ENCODE measurements at regions not wholly inside any gene's neighbourhood (a gene's known extent, or its start where the extent isn't known, plus 50 kb on each side); places are given as distances from the start of the nearest gene placed in this dataset.
A peak's percentile ranks its signal among the peaks of the same experiment; 100 is the strongest.

- H3K4me1 ChIP-seq (ENCODE audit: control insufficient read depth in 5 of 5, insufficient read depth in 5 of 5, low read length in 5 of 5): peaks cover 0 to 10% (median 0%) of the 10 kb centered on the region in 5 donors
- H3K4me3 ChIP-seq: no peak overlapping the region
- ATAC-seq (ENCODE audit: insufficient read depth, low FRiP score): no peak
- H3K27me3 ChIP-seq (ENCODE audit: control insufficient read depth in 3 of 3, insufficient read depth in 3 of 3, low read length in 2 of 3): peaks cover 0 to 10% (median 7%) of the 10 kb centered on the region in 3 donors
- peak in 2 of 3 donors; percentile 12 to 17 for DNase-seq
- no peak overlapping the region for H3K9ac ChIP-seq (ENCODE audit: insufficient read depth in 1 of 2, low read length in 2 of 2)
- no peak overlapping the region for H3K27ac ChIP-seq (ENCODE audit: low read depth in 1 of 2, low read length in 1 of 2)
- no peak for TF ChIP-seq CTCF (IDR thresholded peaks at IDR 0.05; ENCODE audit: control extremely low read depth, extremely low read depth)
- WGBS, 2 donors: 13 to 25% methylated on average over 33 of the region's 33 CpGs
- no peaks in the 10 kb centered on the region for H3K36me3 ChIP-seq (ENCODE audit: control insufficient read depth in 4 of 4, insufficient read depth in 4 of 4, low read length in 4 of 4)
- peaks cover 0 to 2% (median 0%) of the 10 kb centered on the region in 4 donors for H3K9me3 ChIP-seq (ENCODE audit: control insufficient read depth in 4 of 4, insufficient read depth in 3 of 4, low read length in 3 of 4)
These were observed 90.6 kb downstream of the ZNF621 start for GRCh38 chr3:40615110-40615915.

GRCh38 chr3:40615918-40616819 is 91.4 kb downstream of the ZNF621 start:
- Histone ChIP-seq H3K4me1 (ENCODE audit: control insufficient read depth in 5 of 5, insufficient read depth in 5 of 5, low read length in 5 of 5) (peaks cover 0 to 10% (median 0%) of the 10 kb centered on the region in 5 donors), H3K27me3 (ENCODE audit: control insufficient read depth in 3 of 3, insufficient read depth in 3 of 3, low read length in 2 of 3) (peaks cover 0 to 10% (median 7%) of the 10 kb centered on the region in 3 donors), H3K36me3 (ENCODE audit: control insufficient read depth in 4 of 4, insufficient read depth in 4 of 4, low read length in 4 of 4) (no peaks in the 10 kb centered on the region), H3K9me3 (ENCODE audit: control insufficient read depth in 4 of 4, insufficient read depth in 3 of 4, low read length in 3 of 4) (peaks cover 0 to 2% (median 0%) of the 10 kb centered on the region in 4 donors), H3K9ac (ENCODE audit: insufficient read depth in 1 of 2, low read length in 2 of 2) (no peak overlapping the region), H3K27ac (ENCODE audit: low read depth in 1 of 2, low read length in 1 of 2) (no peak overlapping the region), H3K4me3 (no peak overlapping the region)
- peak in 2 of 3 donors; percentile 4 to 14 for DNase-seq
- TF ChIP-seq CTCF (IDR thresholded peaks at IDR 0.05; ENCODE audit: control extremely low read depth, extremely low read depth): no peak
- WGBS, 2 donors: 69 to 75% methylated on average over 16 of the region's 16 CpGs
- no peak for ATAC-seq (ENCODE audit: insufficient read depth, low FRiP score)

- H3K9me3 ChIP-seq (ENCODE audit: control insufficient read depth in 4 of 4, insufficient read depth in 3 of 4, low read length in 3 of 4): peaks cover 0 to 5% (median 0%) of the 10 kb centered on the region in 4 donors
- no peak for ATAC-seq (ENCODE audit: insufficient read depth, low FRiP score)
- peaks cover 0 to 10% (median 0%) of the 10 kb centered on the region in 5 donors for H3K4me1 ChIP-seq (ENCODE audit: control insufficient read depth in 5 of 5, insufficient read depth in 5 of 5, low read length in 5 of 5)
- no peaks in the 10 kb centered on the region for H3K36me3 ChIP-seq (ENCODE audit: control insufficient read depth in 4 of 4, insufficient read depth in 4 of 4, low read length in 4 of 4)
- peaks cover 0 to 10% (median 7%) of the 10 kb centered on the region in 3 donors for H3K27me3 ChIP-seq (ENCODE audit: control insufficient read depth in 3 of 3, insufficient read depth in 3 of 3, low read length in 2 of 3)
- no peak for TF ChIP-seq CTCF (IDR thresholded peaks at IDR 0.05; ENCODE audit: control extremely low read depth, extremely low read depth)
- H3K27ac ChIP-seq (ENCODE audit: low read depth in 1 of 2, low read length in 1 of 2): no peak overlapping the region
- no peak for DNase-seq
- H3K9ac ChIP-seq (ENCODE audit: insufficient read depth in 1 of 2, low read length in 2 of 2): no peak overlapping the region
- 87% methylated on average over 3 of the region's 3 CpGs for WGBS, 2 donors
- H3K4me3 ChIP-seq: no peak overlapping the region
These were observed 92.3 kb downstream of the ZNF621 start for GRCh38 chr3:40617084-40617483.

Data from lung (tissue), 11 donors.